ENCODE measurements at regions not wholly inside any gene's neighbourhood (a gene's known extent, or its start where the extent isn't known, plus 50 kb on each side); places are given as distances from the start of the nearest gene placed in this dataset.
"Not testable (repeated sequence)": the region's sequence is repeated elsewhere in the genome, so short reads cannot be mapped to it uniquely, and the experiment has no call there.

DNA sequence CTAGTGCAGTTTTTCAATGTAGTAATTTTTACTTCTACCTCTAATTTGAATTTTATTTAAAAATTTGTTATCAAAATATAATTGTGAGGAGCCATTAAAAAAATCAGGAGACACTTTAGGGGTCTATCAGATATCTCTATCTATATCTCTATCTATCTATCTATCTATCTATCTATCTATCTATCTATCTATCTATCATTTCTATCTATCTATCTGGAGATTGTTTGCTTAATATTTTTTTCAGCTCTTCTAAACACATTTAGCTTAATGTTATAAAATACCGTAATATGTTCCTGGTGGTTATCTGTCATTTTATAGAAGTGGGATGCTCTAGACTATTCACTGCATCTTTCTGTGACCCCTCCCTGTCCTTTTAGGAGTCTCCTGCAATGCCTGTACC, 193.7 kb upstream of the P2RY1 start:
- Histone ChIP-seq H3K27ac (peak overlapping the region; percentile 76), H3K36me3 (no peaks in the 10 kb centered on the region), H3K9me3 (ENCODE audit: severe bottlenecking) (peaks cover 4% of the 10 kb centered on the region), H3K4me3 (ENCODE audit: low read depth, low read length) (no peak overlapping the region), H3K27me3 (ENCODE audit: insufficient read depth, low read depth, severe bottlenecking) (no peaks in the 10 kb centered on the region)
- TF ChIP-seq, protein P1, sequence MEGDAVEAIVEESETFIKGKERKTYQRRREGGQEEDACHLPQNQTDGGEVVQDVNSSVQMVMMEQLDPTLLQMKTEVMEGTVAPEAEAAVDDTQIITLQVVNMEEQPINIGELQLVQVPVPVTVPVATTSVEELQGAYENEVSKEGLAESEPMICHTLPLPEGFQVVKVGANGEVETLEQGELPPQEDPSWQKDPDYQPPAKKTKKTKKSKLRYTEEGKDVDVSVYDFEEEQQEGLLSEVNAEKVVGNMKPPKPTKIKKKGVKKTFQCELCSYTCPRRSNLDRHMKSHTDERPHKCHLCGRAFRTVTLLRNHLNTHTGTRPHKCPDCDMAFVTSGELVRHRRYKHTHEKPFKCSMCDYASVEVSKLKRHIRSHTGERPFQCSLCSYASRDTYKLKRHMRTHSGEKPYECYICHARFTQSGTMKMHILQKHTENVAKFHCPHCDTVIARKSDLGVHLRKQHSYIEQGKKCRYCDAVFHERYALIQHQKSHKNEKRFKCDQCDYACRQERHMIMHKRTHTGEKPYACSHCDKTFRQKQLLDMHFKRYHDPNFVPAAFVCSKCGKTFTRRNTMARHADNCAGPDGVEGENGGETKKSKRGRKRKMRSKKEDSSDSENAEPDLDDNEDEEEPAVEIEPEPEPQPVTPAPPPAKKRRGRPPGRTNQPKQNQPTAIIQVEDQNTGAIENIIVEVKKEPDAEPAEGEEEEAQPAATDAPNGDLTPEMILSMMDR (IDR thresholded peaks at IDR 0.05; ENCODE audit: low read depth, low read length), result no peak
- DNase-seq, result no peak

DNA sequence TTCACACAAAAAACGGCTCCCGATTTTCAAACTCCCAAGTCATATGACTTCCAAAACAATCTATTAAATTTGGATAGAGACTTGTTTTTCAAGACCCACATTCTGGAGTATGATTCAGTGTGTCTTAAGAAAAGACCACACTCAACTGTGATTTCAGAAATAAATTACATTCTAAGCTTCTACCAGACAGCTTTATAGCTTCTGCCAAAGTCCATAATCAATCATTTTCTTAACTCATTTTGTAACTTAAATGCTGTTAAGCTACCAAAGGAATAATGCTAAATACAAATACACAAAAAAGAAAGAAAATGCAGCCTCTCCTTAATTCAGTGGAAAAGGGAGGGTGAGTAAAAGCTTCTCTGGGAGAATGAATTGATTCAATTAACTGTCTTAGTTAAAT, 192.3 kb upstream of the P2RY1 start:
- no peak for DNase-seq
- TF ChIP-seq, protein P1 (IDR thresholded peaks at IDR 0.05; ENCODE audit: low read depth, low read length), result no peak
- peaks cover 4% of the 10 kb centered on the region for H3K9me3 ChIP-seq (ENCODE audit: severe bottlenecking)
- H3K36me3 ChIP-seq, result no peaks in the 10 kb centered on the region
- H3K4me3 ChIP-seq (ENCODE audit: low read depth, low read length), result no peak overlapping the region
- H3K27ac ChIP-seq, result peak overlapping the region; percentile 76
- H3K27me3 ChIP-seq (ENCODE audit: insufficient read depth, low read depth, severe bottlenecking), result no peaks in the 10 kb centered on the region

DNA sequence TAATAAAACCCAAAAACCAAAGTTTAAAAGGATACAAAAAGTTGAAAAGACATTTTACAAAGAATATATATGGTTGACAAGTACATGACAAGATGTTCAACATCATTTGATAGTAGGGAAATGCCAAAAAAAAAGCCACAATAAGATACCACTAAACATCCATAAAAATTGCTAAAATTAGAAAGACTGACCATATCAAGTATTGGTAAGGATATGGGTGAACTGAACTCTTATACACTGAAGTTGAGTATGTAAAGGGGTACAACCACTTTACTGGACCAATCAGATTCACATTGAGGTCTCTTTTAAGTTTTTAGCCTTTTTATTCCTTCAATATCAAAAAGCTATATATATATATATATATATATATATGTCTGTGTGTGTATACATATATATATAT, 190.5 kb upstream of the P2RY1 start:
- no peak for DNase-seq
- Histone ChIP-seq H3K36me3 (no peaks in the 10 kb centered on the region), H3K9me3 (ENCODE audit: severe bottlenecking) (peaks cover 4% of the 10 kb centered on the region), H3K4me3 (ENCODE audit: low read depth, low read length) (no peak overlapping the region), H3K27me3 (ENCODE audit: insufficient read depth, low read depth, severe bottlenecking) (no peaks in the 10 kb centered on the region), H3K27ac (no peak overlapping the region)
- TF ChIP-seq, protein P1 (IDR thresholded peaks at IDR 0.05; ENCODE audit: low read depth, low read length), result no peak

DNA sequence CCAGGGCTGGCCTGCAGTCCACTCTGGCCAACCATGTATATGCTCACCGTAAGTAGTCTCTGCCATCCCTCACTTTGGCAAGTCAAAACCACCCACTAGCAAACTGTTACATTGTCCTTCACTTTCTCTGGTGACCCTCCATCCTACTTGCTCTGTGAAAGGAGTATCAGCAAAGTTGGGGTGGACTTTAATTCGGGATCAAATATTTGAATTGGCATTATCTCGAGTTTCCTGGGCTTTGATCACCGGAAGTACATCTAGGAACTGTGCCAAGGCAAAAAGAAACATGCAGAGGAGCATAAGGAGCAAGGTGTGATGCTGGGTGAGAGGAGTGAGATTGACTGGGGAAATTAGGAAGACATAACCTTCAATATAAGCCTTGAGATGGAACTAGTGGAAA, 188.9 kb upstream of the P2RY1 start:
- H3K9me3 ChIP-seq (ENCODE audit: severe bottlenecking), result peaks cover 4% of the 10 kb centered on the region
- TF ChIP-seq, protein P1 (IDR thresholded peaks at IDR 0.05; ENCODE audit: low read depth, low read length), result no peak

DNA sequence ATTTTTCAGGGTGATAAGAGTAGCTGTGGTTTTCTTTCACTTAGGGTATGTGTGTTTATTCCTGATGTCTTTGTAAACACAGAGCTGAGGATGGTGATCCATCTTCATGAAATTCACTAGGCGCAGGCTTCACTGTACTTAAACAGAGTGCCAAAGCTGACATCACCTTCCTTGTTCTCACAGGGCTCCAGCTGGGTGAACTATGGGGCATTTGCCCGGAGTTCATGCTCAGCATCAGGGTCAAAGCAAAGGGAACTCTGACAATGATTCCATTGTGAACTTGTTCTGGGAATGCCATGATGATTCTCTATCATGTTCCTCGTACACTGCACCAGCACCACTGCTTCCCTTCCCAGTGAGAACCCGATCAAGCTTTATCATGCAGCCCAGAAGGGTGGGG, 184.8 kb upstream of the P2RY1 start:
- TF ChIP-seq, protein P1 (IDR thresholded peaks at IDR 0.05; ENCODE audit: low read depth, low read length), result no peak
- no peaks in the 10 kb centered on the region for H3K27me3 ChIP-seq (ENCODE audit: insufficient read depth, low read depth, severe bottlenecking)
- DNase-seq, result no peak
- H3K36me3 ChIP-seq, result no peaks in the 10 kb centered on the region
- no peaks in the 10 kb centered on the region for H3K9me3 ChIP-seq (ENCODE audit: severe bottlenecking)
- H3K27ac ChIP-seq, result no peak overlapping the region
- H3K4me3 ChIP-seq (ENCODE audit: low read depth, low read length), result no peak overlapping the region

More for the DNA sequence above, 188.9 kb upstream of the P2RY1 start:
- Histone ChIP-seq H3K36me3 (no peaks in the 10 kb centered on the region), H3K4me3 (ENCODE audit: low read depth, low read length) (no peak overlapping the region), H3K27ac (no peak overlapping the region), H3K27me3 (ENCODE audit: insufficient read depth, low read depth, severe bottlenecking) (no peaks in the 10 kb centered on the region)
- DNase-seq, result no peak

DNA sequence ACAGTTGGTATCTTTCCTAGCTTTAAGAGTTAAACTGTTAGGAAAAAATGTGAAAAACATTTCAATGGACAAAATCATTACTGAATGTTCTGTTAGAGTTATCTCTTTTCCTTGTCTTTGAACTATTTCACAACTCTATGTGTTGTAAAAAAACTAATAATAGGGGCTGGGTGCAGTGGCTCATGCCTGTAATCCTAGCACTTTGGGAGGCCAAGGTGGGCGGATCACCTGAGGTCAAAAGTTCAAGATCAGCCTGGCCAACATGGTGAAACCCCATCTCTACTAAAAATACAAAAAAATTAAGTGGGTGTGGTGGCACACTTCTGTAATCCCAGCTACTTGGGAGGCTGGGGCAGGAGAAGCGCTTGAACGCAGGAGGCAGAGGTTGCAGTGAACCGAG, 184.0 kb upstream of the P2RY1 start:
- H3K36me3 ChIP-seq; H3K27me3 ChIP-seq (ENCODE audit: insufficient read depth, low read depth, severe bottlenecking); H3K9me3 ChIP-seq (ENCODE audit: severe bottlenecking); H3K27ac ChIP-seq; H3K4me3 ChIP-seq (ENCODE audit: low read depth, low read length); DNase-seq: not testable (repeated sequence)

Measured in WERI-Rb-1 (cell line).